NCI-H345 (cell line): ENCODE measurements at regions not wholly inside any gene's neighbourhood (a gene's known extent, or its start where the extent isn't known, plus 50 kb on each side); places are given as distances from the start of the nearest gene placed in this dataset.
"Not testable (repeated sequence)": the region's sequence is repeated elsewhere in the genome, so short reads cannot be mapped to it uniquely, and the experiment has no call there.

Experiments used
- DNase-seq: peaks from one replicate; lab custom pipeline; 2025; lab: John Stamatoyannopoulos, UW

GRCh38 chr2:13696601-13697000 is 935.9 kb upstream of the LRATD1 start:
- no peak for DNase-seq

- no peak for DNase-seq
Measured at GRCh38 chr2:13698847-13699246, 933.7 kb upstream of the LRATD1 start.

- DNase-seq: not testable (repeated sequence)
Measured at GRCh38 chr2:13699939-13700338, 932.6 kb upstream of the LRATD1 start.

DNA sequence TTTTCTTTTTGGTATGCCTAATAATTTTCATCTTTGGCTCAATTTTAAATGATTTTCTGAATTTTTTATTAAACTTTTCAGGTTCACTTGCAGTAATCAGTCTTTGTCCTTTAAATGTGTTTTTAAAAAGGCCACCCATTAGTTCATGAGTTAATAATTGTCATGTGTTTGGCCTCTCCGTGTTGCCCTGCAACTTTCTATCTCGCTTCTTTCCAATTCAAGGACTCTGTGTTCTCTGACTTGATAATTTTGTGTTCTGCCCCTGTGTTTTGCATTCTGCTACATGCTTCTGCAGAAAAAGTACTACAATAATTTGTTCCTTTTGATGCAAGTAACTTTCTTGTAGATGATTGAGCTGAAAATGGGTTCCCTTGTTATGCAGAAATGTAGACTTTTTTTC is 921.4 kb upstream of the LRATD1 start:
- DNase-seq: no peak

- DNase-seq: no peak
Measured at GRCh38 chr2:13714466-13714865, 918.1 kb upstream of the LRATD1 start.

DNA sequence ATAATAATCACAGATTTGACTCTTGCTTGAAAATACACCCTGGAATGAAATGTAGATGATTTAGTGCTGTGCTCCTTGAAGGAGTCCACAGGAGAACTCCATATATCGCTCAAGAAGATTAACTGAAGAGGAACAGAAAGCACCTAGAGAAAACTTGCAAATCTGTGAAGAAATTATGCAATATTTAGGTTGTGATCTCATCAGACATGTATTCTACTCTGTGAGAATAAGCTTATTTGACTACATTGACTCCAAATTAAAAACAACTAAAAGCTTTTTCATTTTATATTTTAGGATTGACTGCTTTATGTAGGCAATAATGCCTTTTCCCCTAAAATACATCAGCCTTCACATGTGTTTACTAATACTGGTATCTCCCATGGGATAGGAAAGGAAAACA is 906.6 kb upstream of the LRATD1 start:
- DNase-seq: no peak

GRCh38 chr2:13745330-13745729 is 887.2 kb upstream of the LRATD1 start:
- DNase-seq: no peak

DNA sequence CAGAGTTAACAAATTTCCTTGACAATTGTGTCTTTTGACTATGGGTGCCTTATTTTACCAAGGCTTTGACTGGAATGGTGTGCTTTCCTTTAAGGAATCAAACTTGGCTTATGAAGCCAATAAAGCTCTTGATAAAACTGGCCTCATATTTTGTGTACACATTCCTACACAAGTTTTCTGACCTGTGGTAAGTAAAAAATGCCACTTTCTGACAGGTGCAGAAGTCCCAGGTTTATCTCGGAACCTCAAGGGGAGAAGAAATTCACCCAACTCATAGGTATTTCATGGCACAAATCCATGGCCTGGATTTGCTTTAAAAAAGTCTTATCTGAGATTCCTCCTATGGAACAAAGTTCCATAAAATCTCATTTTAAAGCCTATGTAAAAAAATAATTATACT is 880.6 kb upstream of the LRATD1 start:
- DNase-seq: no peak

- no peak for DNase-seq
Measured at GRCh38 chr2:13758412-13758811, 874.1 kb upstream of the LRATD1 start.

DNA sequence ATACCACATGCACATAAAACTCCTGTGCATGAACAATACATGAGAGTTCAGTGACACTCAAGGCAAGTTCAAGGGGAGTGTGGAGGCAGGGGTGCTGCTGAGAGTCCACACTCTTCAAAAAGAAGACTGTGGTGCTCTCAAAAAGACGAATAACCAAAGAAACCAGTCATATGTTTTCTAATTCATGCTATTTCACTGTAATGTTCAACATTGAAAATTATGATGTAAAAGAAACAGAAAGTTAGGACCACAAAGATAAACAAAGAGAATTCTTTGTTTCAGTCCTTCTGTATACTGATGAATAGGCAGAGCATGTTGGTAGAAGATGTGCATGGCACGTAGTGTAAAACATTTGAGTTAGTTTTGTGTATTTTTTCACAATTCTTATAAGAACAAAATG is 864.2 kb upstream of the LRATD1 start:
- DNase-seq: no peak

- DNase-seq: no peak
Measured at GRCh38 chr2:13770279-13770678, 862.2 kb upstream of the LRATD1 start.

GRCh38 chr2:13779996-13780395 is 852.5 kb upstream of the LRATD1 start:
- DNase-seq: peak; percentile 31

DNA sequence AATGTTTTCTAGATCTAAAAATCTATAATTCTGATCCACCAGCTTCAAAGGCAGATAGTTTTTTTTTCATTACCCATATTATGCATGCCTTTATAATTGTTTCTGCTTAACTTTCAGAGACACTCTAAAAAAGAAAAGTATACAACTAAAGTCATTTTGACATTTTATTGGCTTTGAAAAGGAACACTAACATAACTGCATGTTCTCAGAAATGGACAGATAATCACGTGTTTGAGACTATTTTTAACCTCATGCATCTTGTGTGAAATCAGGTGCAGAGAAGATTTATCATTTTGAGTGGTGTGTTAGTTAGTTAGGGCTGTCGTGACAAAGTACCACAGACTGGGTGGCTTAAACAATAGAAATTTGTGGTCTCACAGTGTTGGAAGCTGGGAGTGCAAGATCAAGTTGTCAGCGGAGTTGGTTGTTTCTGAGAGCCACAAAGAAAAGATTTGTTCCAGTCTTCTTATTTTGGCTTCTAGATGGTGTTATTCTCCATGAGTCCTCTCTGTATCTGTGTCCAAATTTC is 841.4 kb upstream of the LRATD1 start:
- no peak for DNase-seq

DNA sequence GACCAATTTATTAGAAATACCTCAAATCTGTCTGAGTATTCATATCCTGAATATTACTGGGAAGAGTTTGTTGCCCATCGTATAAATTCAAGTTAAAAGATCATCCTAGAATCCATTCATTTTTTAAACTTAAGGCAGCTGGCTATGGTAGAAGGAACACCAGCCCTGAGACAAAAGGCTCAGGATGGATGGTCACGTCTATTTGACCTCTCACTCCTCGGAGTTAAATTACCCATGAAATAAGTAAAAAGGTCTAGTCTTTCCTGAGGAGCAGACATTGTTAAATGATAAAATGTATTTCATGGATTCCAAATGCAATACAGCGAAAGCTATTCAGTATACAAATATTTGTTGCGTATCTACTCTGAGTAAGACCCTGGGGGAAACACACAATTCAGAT is 826.0 kb upstream of the LRATD1 start:
- no peak for DNase-seq

- DNase-seq: no peak
Measured at GRCh38 chr2:13813236-13813635, 819.3 kb upstream of the LRATD1 start.

GRCh38 chr2:13818002-13818401 is 814.5 kb upstream of the LRATD1 start:
- DNase-seq: no peak

DNA sequence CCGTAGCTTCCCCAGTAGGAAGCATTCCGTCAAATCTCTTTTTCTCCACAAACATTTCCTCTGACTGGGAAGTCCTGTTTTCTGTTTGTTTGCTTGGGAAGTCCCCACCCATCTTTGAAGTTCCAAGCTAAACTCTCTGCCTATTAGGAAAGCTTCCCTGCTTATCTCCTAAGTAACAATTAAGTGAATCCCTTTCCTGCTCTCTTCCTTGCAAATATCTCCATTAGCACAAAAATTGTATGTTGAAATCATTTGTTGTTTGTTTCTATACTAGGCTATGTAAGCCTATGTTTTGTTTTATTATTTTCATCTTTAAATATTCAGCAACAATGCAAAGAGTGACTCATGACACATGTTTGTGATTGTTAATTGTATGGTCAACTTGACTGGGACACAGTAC is 812.6 kb upstream of the LRATD1 start:
- DNase-seq: no peak

GRCh38 chr2:13821255-13821880 is 811.1 kb upstream of the LRATD1 start:
- DNase-seq: no peak

DNA sequence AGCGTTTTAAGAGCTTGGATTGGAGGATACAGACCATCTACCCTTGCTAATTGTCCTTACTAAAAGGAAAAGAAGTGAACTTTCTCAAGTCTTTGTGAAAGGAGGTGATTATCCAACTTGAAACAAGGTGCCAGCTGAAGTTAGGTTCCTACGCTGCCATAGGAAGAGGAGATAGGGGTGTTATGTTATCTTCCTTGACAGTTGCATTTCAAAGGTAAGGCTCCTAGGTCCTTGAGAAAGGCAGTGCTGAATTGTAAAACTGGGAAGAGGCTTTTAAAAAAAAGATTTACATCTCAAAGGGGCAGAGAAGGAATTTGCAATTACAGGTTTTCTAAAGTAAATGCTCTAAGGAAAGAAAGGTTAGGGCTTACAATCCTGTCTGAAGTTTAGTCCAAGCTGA is 810.2 kb upstream of the LRATD1 start:
- DNase-seq: no peak

GRCh38 chr2:13826314-13826853 is 806.1 kb upstream of the LRATD1 start:
- no peak for DNase-seq

DNA sequence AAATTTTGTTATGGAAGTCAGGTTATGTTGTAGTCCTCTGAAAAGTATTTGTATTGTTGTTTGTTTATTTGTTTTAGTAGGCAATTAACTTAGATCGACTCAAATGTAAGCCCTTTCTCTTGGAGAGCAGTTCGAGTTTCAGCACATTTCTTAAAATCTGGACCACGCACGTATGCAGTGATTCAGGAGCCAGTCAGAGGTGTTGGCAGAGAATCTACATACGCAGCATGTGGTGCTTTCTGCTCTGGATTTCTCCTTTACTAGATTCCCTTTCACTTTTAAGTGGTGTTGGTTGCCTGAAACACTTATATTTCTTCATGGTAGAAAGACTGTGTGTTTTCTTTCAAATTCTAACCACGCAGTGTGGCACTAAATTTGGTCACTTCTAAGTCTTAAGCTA is 773.9 kb upstream of the LRATD1 start:
- DNase-seq: no peak

GRCh38 chr2:13868275-13868674 is 764.2 kb upstream of the LRATD1 start:
- DNase-seq: not testable (repeated sequence)

- DNase-seq: no peak
Measured at GRCh38 chr2:13876491-13877037, 756.0 kb upstream of the LRATD1 start.

- DNase-seq: no peak
Measured at GRCh38 chr2:13877571-13877970, 754.9 kb upstream of the LRATD1 start.
